Gastroesophageal sphincter (tissue), 4 donors: ENCODE measurements at regions not wholly inside any gene's neighbourhood (a gene's known extent, or its start where the extent isn't known, plus 50 kb on each side); places are given as distances from the start of the nearest gene placed in this dataset.
A peak's percentile ranks its signal among the peaks of the same experiment; 100 is the strongest.

Source experiments
- ATAC-seq: fragments of 150-250 bp; one replicate; pipeline ENCODE4 v1.9.1; 2016; ENCODE audit warnings: mild to moderate bottlenecking, moderate library complexity
- H3K27ac ChIP-seq, 4 donors: fragments of 200-600 bp; sonication (generic) in 3 of 4; 1 replicate in 3 of 4; 2 replicates in 1 of 4; pipeline ENCODE4 v1.5.1; 2016 to 2019
- H3K27me3 ChIP-seq: fragments of 200-600 bp; sonication (generic); one replicate; pipeline ENCODE4 v1.5.1; 2019
- H3K36me3 ChIP-seq, 2 donors: fragments of 200-600 bp; sonication (generic); one replicate each; pipeline ENCODE4 v1.5.1; 2019; ENCODE audit warnings: control low read depth in 1 of 2
- H3K4me1 ChIP-seq, 3 donors: fragments of 200-600 bp; sonication (generic); 1 replicate in 2 of 3; 2 replicates in 1 of 3; pipeline ENCODE4 v1.5.1; 2016 to 2019; ENCODE audit warnings: control low read depth in 2 of 3
- H3K4me3 ChIP-seq, 2 donors: fragments of 200-600 bp; sonication (generic); one replicate each; pipeline ENCODE4 v1.5.1; 2019; ENCODE audit warnings: mild to moderate bottlenecking in 1 of 2, moderate library complexity in 1 of 2
- H3K9me3 ChIP-seq, 3 donors: fragments of 200-600 bp; sonication (generic); one replicate each; pipeline ENCODE4 v1.5.1; 2017 to 2019; ENCODE audit warnings: control low read depth in 2 of 3
- CTCF ChIP-seq, 4 experiments: fragments of 200-600 bp in 2 of 4; fragments of 450-650 bp in 2 of 4; sonication (generic) in 1 of 4; IDR thresholded peaks; one replicate each; pipeline ENCODE4 v1.5.1; 2017 to 2019; ENCODE audit warnings: antibody characterized with exemption in 4 of 4, mild to moderate bottlenecking in 2 of 4, moderate library complexity in 2 of 4
- EP300 ChIP-seq: sonication (generic); formaldehyde crosslinking; IDR thresholded peaks from one replicate; pipeline ENCODE4 v1.6.1; 2017; ENCODE audit warnings: antibody characterized with exemption, mild to moderate bottlenecking
- POLR2A ChIP-seq, 2 donors: fragments of 450-650 bp; IDR thresholded peaks; one replicate each; pipeline ENCODE4 v1.6.1; 2017; ENCODE audit warnings: antibody characterized with exemption in 2 of 2, mild to moderate bottlenecking in 2 of 2, moderate library complexity in 1 of 2
- POLR2AphosphoS5 ChIP-seq: sonication (generic); formaldehyde crosslinking; IDR thresholded peaks from one replicate; pipeline ENCODE4 v1.6.1; 2017; ENCODE audit warnings: antibody characterized with exemption
- WGBS, 2 donors: methylation state at CpG; one replicate each; pipeline ENCODE4 v1.1.5; 2018; ENCODE audit warnings: low coverage in 1 of 2; 5-methylcytosine and 5-hydroxymethylcytosine counted together

DNA sequence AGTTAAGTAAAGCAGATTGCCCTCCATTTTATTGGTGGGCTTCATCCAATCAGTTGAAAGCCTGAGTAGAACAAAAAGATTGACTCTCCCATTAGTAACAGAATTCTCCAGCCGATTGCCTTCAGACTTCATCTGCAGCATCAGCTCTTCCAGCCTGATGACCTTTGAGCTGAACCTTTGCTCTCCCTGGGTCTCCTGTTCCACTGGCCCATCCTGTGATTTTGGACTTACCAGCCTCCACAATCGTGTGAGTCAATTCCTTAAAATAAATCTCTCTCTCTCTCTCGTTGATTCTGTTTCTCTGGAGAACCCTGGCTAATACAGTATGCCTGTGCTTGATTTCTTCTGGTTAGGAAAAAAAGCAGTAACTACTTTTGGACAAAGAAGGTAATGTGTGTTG lies 121.9 kb downstream of the OSTF1 start:
- H3K36me3 ChIP-seq = no peaks in the 10 kb centered on the region
- WGBS, 2 donors = 60 to 72% methylated on average over 3 of the region's 3 CpGs
- H3K27ac ChIP-seq = no peak overlapping the region
- no peaks in the 10 kb centered on the region for H3K4me1 ChIP-seq
- TF ChIP-seq EP300 (no peak), POLR2A (IDR thresholded peaks at IDR 0.05) (no peak), CTCF (IDR thresholded peaks at IDR 0.05) (no peak), POLR2AphosphoS5 (no peak)
- ATAC-seq = no peak
- no peaks in the 10 kb centered on the region for H3K9me3 ChIP-seq
- no peaks in the 10 kb centered on the region for H3K27me3 ChIP-seq
- H3K4me3 ChIP-seq = no peak overlapping the region

- 82 to 83% methylated on average over 3 of the region's 3 CpGs for WGBS, 2 donors
- H3K4me1 ChIP-seq = no peaks in the 10 kb centered on the region
- no peak for ATAC-seq
- H3K27me3 ChIP-seq = no peaks in the 10 kb centered on the region
- H3K27ac ChIP-seq = no peak overlapping the region
- H3K9me3 ChIP-seq = no peaks in the 10 kb centered on the region
- H3K4me3 ChIP-seq = no peak overlapping the region
- no peaks in the 10 kb centered on the region for H3K36me3 ChIP-seq
- TF ChIP-seq CTCF (IDR thresholded peaks at IDR 0.05) (no peak), POLR2AphosphoS5 (no peak), POLR2A (IDR thresholded peaks at IDR 0.05) (no peak), EP300 (no peak)
These were observed 125.5 kb downstream of the OSTF1 start for GRCh38 chr9:75213765-75214164.

GRCh38 chr9:75226403-75227139 lies 138.3 kb downstream of the OSTF1 start:
- H3K9me3 ChIP-seq = peaks cover 0 to 16% (median 0%) of the 10 kb centered on the region in 3 donors
- no peak overlapping the region for H3K27ac ChIP-seq
- no peak for TF ChIP-seq EP300
- TF ChIP-seq POLR2AphosphoS5 = no peak
- no peak for TF ChIP-seq CTCF (IDR thresholded peaks at IDR 0.05)
- TF ChIP-seq POLR2A (IDR thresholded peaks at IDR 0.05) = no peak
- H3K4me3 ChIP-seq = no peak overlapping the region
- no peaks in the 10 kb centered on the region for H3K36me3 ChIP-seq
- WGBS, 2 donors = 74 to 85% methylated on average over 1 to 2 of the region's 2 CpGs
- peaks cover 0 to 43% (median 22%) of the 10 kb centered on the region in 3 donors for H3K4me1 ChIP-seq
- no peak for ATAC-seq
- no peaks in the 10 kb centered on the region for H3K27me3 ChIP-seq

DNA sequence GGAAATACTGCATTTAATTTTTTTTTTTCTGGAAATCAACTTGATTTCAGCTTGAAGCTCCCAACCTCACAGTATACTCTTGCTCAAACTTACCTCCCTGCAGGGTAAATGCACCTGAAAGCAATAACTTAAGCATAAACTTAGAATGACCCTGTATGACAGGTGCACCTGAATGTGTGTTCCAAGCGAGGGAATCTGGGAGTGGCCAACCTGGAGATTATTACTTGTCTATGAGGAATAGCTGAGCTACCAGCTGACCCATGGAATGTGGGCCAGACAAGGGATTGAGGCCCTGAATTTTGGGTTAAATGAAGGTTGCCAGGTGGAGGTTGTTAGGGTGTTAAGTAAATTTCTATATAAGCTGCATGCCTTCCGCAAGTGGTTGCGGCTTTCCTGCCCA lies 140.6 kb downstream of the OSTF1 start:
- 93% methylated on average over 2 of the region's 3 CpGs; no CpG with 5 or more reads in 1 of the 2 donors for WGBS, 2 donors
- no peak overlapping the region for H3K4me3 ChIP-seq
- H3K27me3 ChIP-seq = no peaks in the 10 kb centered on the region
- H3K9me3 ChIP-seq = peaks cover 0 to 10% (median 0%) of the 10 kb centered on the region in 3 donors
- no peaks in the 10 kb centered on the region for H3K36me3 ChIP-seq
- ATAC-seq = no peak
- TF ChIP-seq POLR2A (IDR thresholded peaks at IDR 0.05) (no peak), CTCF (IDR thresholded peaks at IDR 0.05) (no peak), EP300 (no peak), POLR2AphosphoS5 (no peak)
- peak overlapping the region in 3 of 4 donors; percentile 47 to 79 (median 77) for H3K27ac ChIP-seq
- peaks cover 0 to 54% (median 22%) of the 10 kb centered on the region in 3 donors for H3K4me1 ChIP-seq
